Activated CD4-positive, alpha-beta T cell treated with anti-CD3 and anti-CD28 coated beads, Interleukin-2, amount 10 ng/mL, durations not matched to agents 24 days and 14 days (primary cell): ENCODE measurements at regions not wholly inside any gene's neighbourhood (a gene's known extent, or its start where the extent isn't known, plus 50 kb on each side); places are given as distances from the start of the nearest gene placed in this dataset.

Experiments used
- DNase-seq: peaks from one replicate; pipeline ENCODE4 v3.0.0; 2022
- H3K27ac Mint-ChIP-seq: one replicate; pipeline ENCODE4 v1.8.0; 2022; ENCODE audit warnings: mild to moderate bottlenecking, mixed read lengths
- H3K27me3 Mint-ChIP-seq: one replicate; pipeline ENCODE4 v1.8.0; 2022; ENCODE audit warnings: mixed read lengths
- H3K36me3 Mint-ChIP-seq: one replicate; pipeline ENCODE4 v1.8.0; 2022; ENCODE audit warnings: low read depth, mild to moderate bottlenecking, mixed read lengths
- H3K4me1 Mint-ChIP-seq: one replicate; pipeline ENCODE4 v1.8.0; 2021; ENCODE audit warnings: mixed read lengths
- H3K4me3 Mint-ChIP-seq: one replicate; pipeline ENCODE4 v1.8.0; 2022; ENCODE audit warnings: mild to moderate bottlenecking, moderate library complexity, mixed read lengths
- H3K9me3 Mint-ChIP-seq: one replicate; pipeline ENCODE4 v1.8.0; 2021; ENCODE audit warnings: mixed read lengths
- intact Hi-C: fragments of 100-400 bp; cut with micrococcal nuclease; formaldehyde crosslinking; loops from one replicate; pipeline ENCODE4 v1.15.1; 2023

GRCh38 chr18:30566877-30567276, 475.7 kb downstream of the DSC3 start:
- Mint-ChIP-seq H3K4me3 (no peak overlapping the region), H3K36me3 (no peaks in the 10 kb centered on the region), H3K27ac (no peak overlapping the region), H3K9me3 (peaks cover 5% of the 10 kb centered on the region), H3K4me1 (no peaks in the 10 kb centered on the region), H3K27me3 (no peaks in the 10 kb centered on the region)
- intact Hi-C loops: no loop called here
- no peak for DNase-seq

GRCh38 chr18:30562231-30562630, 480.3 kb downstream of the DSC3 start:
- Mint-ChIP-seq H3K27me3 (no peaks in the 10 kb centered on the region), H3K4me1 (no peaks in the 10 kb centered on the region), H3K36me3 (no peaks in the 10 kb centered on the region), H3K9me3 (no peaks in the 10 kb centered on the region), H3K4me3 (no peak overlapping the region), H3K27ac (no peak overlapping the region)
- no peak for DNase-seq
- intact Hi-C loops: no loop called here

GRCh38 chr18:30556112-30556511, 486.4 kb downstream of the DSC3 start:
- Mint-ChIP-seq H3K27me3 (no peaks in the 10 kb centered on the region), H3K36me3 (no peaks in the 10 kb centered on the region), H3K27ac (no peak overlapping the region)

GRCh38 chr18:30545393-30545792, 497.1 kb downstream of the DSC3 start:
- no peak overlapping the region for H3K4me3 Mint-ChIP-seq
- intact Hi-C loops: no loop called here
- no peak for DNase-seq
- no peak overlapping the region for H3K27ac Mint-ChIP-seq
- no peaks in the 10 kb centered on the region for H3K9me3 Mint-ChIP-seq
- no peaks in the 10 kb centered on the region for H3K4me1 Mint-ChIP-seq
- no peaks in the 10 kb centered on the region for H3K27me3 Mint-ChIP-seq
- no peaks in the 10 kb centered on the region for H3K36me3 Mint-ChIP-seq

More at GRCh38 chr18:30556112-30556511, 486.4 kb downstream of the DSC3 start:
- no peak for DNase-seq
- no peaks in the 10 kb centered on the region for H3K4me1 Mint-ChIP-seq
- H3K4me3 Mint-ChIP-seq: no peak overlapping the region
- H3K9me3 Mint-ChIP-seq: peaks cover 4% of the 10 kb centered on the region
- intact Hi-C loops: no loop called here

- no peak overlapping the region for H3K4me3 Mint-ChIP-seq
- no peak overlapping the region for H3K27ac Mint-ChIP-seq
- intact Hi-C loops: no loop called here
- no peak for DNase-seq
- H3K36me3 Mint-ChIP-seq: no peaks in the 10 kb centered on the region
- no peaks in the 10 kb centered on the region for H3K9me3 Mint-ChIP-seq
- no peaks in the 10 kb centered on the region for H3K4me1 Mint-ChIP-seq
- no peaks in the 10 kb centered on the region for H3K27me3 Mint-ChIP-seq
Measured at GRCh38 chr18:30544141-30544540, 498.4 kb downstream of the DSC3 start.

GRCh38 chr18:30533716-30534115, 508.8 kb downstream of the DSC3 start:
- H3K4me1 Mint-ChIP-seq: no peaks in the 10 kb centered on the region
- no peak overlapping the region for H3K27ac Mint-ChIP-seq
- intact Hi-C loops: no loop called here
- H3K36me3 Mint-ChIP-seq: no peaks in the 10 kb centered on the region
- no peaks in the 10 kb centered on the region for H3K27me3 Mint-ChIP-seq
- H3K9me3 Mint-ChIP-seq: no peaks in the 10 kb centered on the region
- H3K4me3 Mint-ChIP-seq: no peak overlapping the region
- no peak for DNase-seq

GRCh38 chr18:30527917-30528316, 514.6 kb downstream of the DSC3 start:
- Mint-ChIP-seq H3K36me3 (no peaks in the 10 kb centered on the region), H3K27ac (no peak overlapping the region), H3K4me1 (no peaks in the 10 kb centered on the region), H3K9me3 (no peaks in the 10 kb centered on the region), H3K27me3 (no peaks in the 10 kb centered on the region), H3K4me3 (no peak overlapping the region)
- intact Hi-C loops: no loop called here
- DNase-seq: no peak

- Mint-ChIP-seq H3K27ac (no peak overlapping the region), H3K27me3 (no peaks in the 10 kb centered on the region), H3K4me1 (no peaks in the 10 kb centered on the region), H3K4me3 (no peak overlapping the region), H3K36me3 (no peaks in the 10 kb centered on the region), H3K9me3 (no peaks in the 10 kb centered on the region)
- intact Hi-C loops: no loop called here
- DNase-seq: no peak
Measured at GRCh38 chr18:30527226-30527625, 515.3 kb downstream of the DSC3 start.

- no peak for DNase-seq
- Mint-ChIP-seq H3K27me3 (no peaks in the 10 kb centered on the region), H3K27ac (no peak overlapping the region), H3K4me3 (no peak overlapping the region), H3K4me1 (no peaks in the 10 kb centered on the region), H3K9me3 (peaks cover 7% of the 10 kb centered on the region), H3K36me3 (no peaks in the 10 kb centered on the region)
- intact Hi-C loops: no loop called here
Measured at GRCh38 chr18:30522288-30522929, 520.1 kb downstream of the DSC3 start.

GRCh38 chr18:30514059-30514458, 528.5 kb downstream of the DSC3 start:
- H3K36me3 Mint-ChIP-seq: no peaks in the 10 kb centered on the region
- H3K27me3 Mint-ChIP-seq: no peaks in the 10 kb centered on the region
- intact Hi-C loops: no loop called here
- no peaks in the 10 kb centered on the region for H3K9me3 Mint-ChIP-seq
- DNase-seq: no peak
- no peaks in the 10 kb centered on the region for H3K4me1 Mint-ChIP-seq
- H3K27ac Mint-ChIP-seq: no peak overlapping the region
- no peak overlapping the region for H3K4me3 Mint-ChIP-seq

- Mint-ChIP-seq H3K27me3 (no peaks in the 10 kb centered on the region), H3K4me1 (no peaks in the 10 kb centered on the region), H3K4me3 (no peak overlapping the region), H3K36me3 (no peaks in the 10 kb centered on the region), H3K27ac (no peak overlapping the region), H3K9me3 (no peaks in the 10 kb centered on the region)
- DNase-seq: no peak
- intact Hi-C loops: no loop called here
Measured at GRCh38 chr18:30512872-30513271, 529.7 kb downstream of the DSC3 start.

- H3K4me3 Mint-ChIP-seq: no peak overlapping the region
- H3K27ac Mint-ChIP-seq: no peak overlapping the region
- H3K4me1 Mint-ChIP-seq: no peaks in the 10 kb centered on the region
- intact Hi-C loops: no loop called here
- H3K9me3 Mint-ChIP-seq: no peaks in the 10 kb centered on the region
- no peak for DNase-seq
- no peaks in the 10 kb centered on the region for H3K27me3 Mint-ChIP-seq
- H3K36me3 Mint-ChIP-seq: no peaks in the 10 kb centered on the region
Measured at GRCh38 chr18:30510882-30511281, 531.7 kb downstream of the DSC3 start.

GRCh38 chr18:30501594-30501993, 540.9 kb downstream of the DSC3 start:
- intact Hi-C loops: no loop called here
- Mint-ChIP-seq H3K36me3 (no peaks in the 10 kb centered on the region), H3K27ac (no peak overlapping the region), H3K4me1 (no peaks in the 10 kb centered on the region), H3K9me3 (no peaks in the 10 kb centered on the region), H3K4me3 (no peak overlapping the region), H3K27me3 (no peaks in the 10 kb centered on the region)
- DNase-seq: no peak

- DNase-seq: no peak
- Mint-ChIP-seq H3K27ac (no peak overlapping the region), H3K4me3 (no peak overlapping the region), H3K4me1 (no peaks in the 10 kb centered on the region), H3K9me3 (no peaks in the 10 kb centered on the region), H3K27me3 (no peaks in the 10 kb centered on the region), H3K36me3 (no peaks in the 10 kb centered on the region)
- intact Hi-C loops: no loop called here
Measured at GRCh38 chr18:30500240-30500945, 542.1 kb downstream of the DSC3 start.

GRCh38 chr18:30499721-30500120, 542.8 kb downstream of the DSC3 start:
- H3K27ac Mint-ChIP-seq: no peak overlapping the region
- H3K4me3 Mint-ChIP-seq: no peak overlapping the region

More at GRCh38 chr18:30499721-30500120, 542.8 kb downstream of the DSC3 start:
- no peak for DNase-seq
- H3K4me1 Mint-ChIP-seq: no peaks in the 10 kb centered on the region
- H3K27me3 Mint-ChIP-seq: no peaks in the 10 kb centered on the region
- intact Hi-C loops: no loop called here
- no peaks in the 10 kb centered on the region for H3K9me3 Mint-ChIP-seq
- no peaks in the 10 kb centered on the region for H3K36me3 Mint-ChIP-seq
